H9 (cell line): ENCODE measurements at regions not wholly inside any gene's neighbourhood (a gene's known extent, or its start where the extent isn't known, plus 50 kb on each side); places are given as distances from the start of the nearest gene placed in this dataset.

Experiments
- DNase-seq: peaks from one replicate; pipeline ENCODE4 v3.0.0-alpha.2; 2017
- H2AFZ ChIP-seq: one replicate; pipeline ENCODE4 v1.6.1; 2013; ENCODE audit warnings: mild to moderate bottlenecking, low read length, control low read depth, moderate library complexity
- H2AK5ac ChIP-seq: 2 replicates; pipeline ENCODE4 v1.6.1; 2013; ENCODE audit warnings: low read length, control low read depth, mixed read lengths; ENCODE audit not compliant: insufficient read length
- H2BK120ac ChIP-seq: one replicate; pipeline ENCODE4 v1.6.1; 2013; ENCODE audit warnings: low read depth, mild to moderate bottlenecking, low read length, control low read depth, inconsistent platforms; ENCODE audit not compliant: poor library complexity, severe bottlenecking
- H2BK12ac ChIP-seq: 2 replicates; pipeline ENCODE4 v1.6.1; 2013; ENCODE audit warnings: low read length, control low read depth, mixed read lengths, low read depth; ENCODE audit not compliant: insufficient read length
- H2BK15ac ChIP-seq: 2 replicates; pipeline ENCODE4 v1.6.1; 2013; ENCODE audit warnings: low read depth, low read length, control low read depth
- H2BK20ac ChIP-seq: one replicate; pipeline ENCODE4 v1.6.1; 2013; ENCODE audit warnings: low read depth, mild to moderate bottlenecking, low read length, control low read depth, inconsistent platforms; ENCODE audit not compliant: poor library complexity, severe bottlenecking
- H2BK5ac ChIP-seq: 2 replicates; pipeline ENCODE4 v1.6.1; 2013; ENCODE audit warnings: low read length, control low read depth, mixed read lengths; ENCODE audit not compliant: insufficient read length
- H3K14ac ChIP-seq: 2 replicates; pipeline ENCODE4 v1.6.1; 2013; ENCODE audit warnings: low read length, control low read depth; ENCODE audit not compliant: insufficient read depth
- H3K18ac ChIP-seq: 2 replicates; pipeline ENCODE4 v1.6.1; 2013; ENCODE audit warnings: low read depth, mild to moderate bottlenecking, mixed read lengths, low read length, control low read depth; ENCODE audit not compliant: insufficient read length
- H3K23ac ChIP-seq: 2 replicates; pipeline ENCODE4 v1.6.1; 2013; ENCODE audit warnings: low read length, control low read depth, mixed read lengths, low read depth; ENCODE audit not compliant: insufficient read length
- H3K23me2 ChIP-seq: 2 replicates; pipeline ENCODE4 v1.6.1; 2013; ENCODE audit warnings: low read depth, mild to moderate bottlenecking, mixed read lengths, low read length, control low read depth; ENCODE audit not compliant: insufficient read length, poor library complexity, severe bottlenecking
- H3K27ac ChIP-seq: 2 replicates; pipeline ENCODE4 v1.5.1; 2013; ENCODE audit warnings: low read length, control low read depth, mixed read lengths, low read depth; ENCODE audit not compliant: insufficient read length
- H3K27me3 ChIP-seq: 2 replicates; pipeline ENCODE4 v1.6.1; 2013; ENCODE audit warnings: low read length, control low read depth, inconsistent platforms; ENCODE audit not compliant: insufficient read depth
- H3K4ac ChIP-seq: 2 replicates; pipeline ENCODE4 v1.6.1; 2013; ENCODE audit warnings: low read depth, mild to moderate bottlenecking, control low read depth, inconsistent platforms, low read length, moderate library complexity
- H3K4me1 ChIP-seq: 2 replicates; pipeline ENCODE4 v1.6.1; 2013; ENCODE audit warnings: low read length, control low read depth, inconsistent platforms; ENCODE audit not compliant: insufficient read depth
- H3K4me2 ChIP-seq: 2 replicates; pipeline ENCODE4 v1.6.1; 2013; ENCODE audit warnings: low read length, control low read depth, mixed read lengths; ENCODE audit not compliant: insufficient read length, insufficient read depth
- H3K56ac ChIP-seq: 2 replicates; pipeline ENCODE4 v1.6.1; 2013; ENCODE audit warnings: low read depth, mild to moderate bottlenecking, mixed read lengths, low read length, control low read depth; ENCODE audit not compliant: insufficient read length
- H3K79me1 ChIP-seq: 2 replicates; pipeline ENCODE4 v1.6.1; 2013; ENCODE audit warnings: low read depth, mild to moderate bottlenecking, moderate library complexity, low read length, control low read depth, inconsistent platforms; ENCODE audit not compliant: insufficient read depth, poor library complexity, severe bottlenecking
- H3K79me2 ChIP-seq: 2 replicates; pipeline ENCODE4 v1.6.1; 2013; ENCODE audit warnings: low read length, control low read depth, inconsistent platforms; ENCODE audit not compliant: insufficient read depth
- H3K9ac ChIP-seq: 2 replicates; pipeline ENCODE4 v1.6.1; 2013; ENCODE audit warnings: low read length, control low read depth, mixed read lengths; ENCODE audit not compliant: insufficient read length; ENCODE audit errors: extremely low read depth
- H3K9me3 ChIP-seq: one replicate; pipeline ENCODE4 v1.6.1; 2013; ENCODE audit warnings: low read depth, low read length, inconsistent platforms; ENCODE audit not compliant: control insufficient read depth
- H3T11ph ChIP-seq: one replicate; pipeline ENCODE4 v1.6.1; 2013; ENCODE audit warnings: mild to moderate bottlenecking, low read length, control low read depth, inconsistent platforms
- H4K20me1 ChIP-seq: one replicate; pipeline ENCODE4 v1.6.1; 2013; ENCODE audit not compliant: control insufficient read depth, insufficient read length, insufficient read depth
- H4K5ac ChIP-seq: 2 replicates; pipeline ENCODE4 v1.6.1; 2013; ENCODE audit warnings: low read depth, mild to moderate bottlenecking, mixed read lengths, low read length, control low read depth; ENCODE audit not compliant: insufficient read length
- H4K8ac ChIP-seq: replicated peaks from 2 replicates; pipeline ENCODE4 v1.6.1; 2013; ENCODE audit warnings: low read length, control low read depth, mixed read lengths, low read depth; ENCODE audit not compliant: insufficient read length
- H4K91ac ChIP-seq: 2 replicates; pipeline ENCODE4 v1.6.1; 2013; ENCODE audit warnings: low read depth, mild to moderate bottlenecking, moderate library complexity, mixed read lengths, low read length, control low read depth; ENCODE audit not compliant: insufficient read length
- H3K27ac Mint-ChIP-seq, 3 experiments: 2 replicates in 2 of 3; 3 replicates in 1 of 3; pipeline ENCODE4 v1.8.0; 2020 to 2021; ENCODE audit warnings: mixed read lengths in 3 of 3, mild to moderate bottlenecking in 1 of 3, moderate library complexity in 1 of 3
- H3K27me3 Mint-ChIP-seq: 2 replicates; pipeline ENCODE4 v1.8.0; 2021; ENCODE audit warnings: low read depth, mild to moderate bottlenecking, moderate library complexity, mixed read lengths
- H3K36me3 Mint-ChIP-seq, 3 experiments: 2 replicates in 2 of 3; 3 replicates in 1 of 3; pipeline ENCODE4 v1.8.0; 2020 to 2021; ENCODE audit warnings: low read depth in 3 of 3, mixed read lengths in 3 of 3; ENCODE audit not compliant: insufficient read depth in 1 of 3
- H3K4me1 Mint-ChIP-seq, 2 experiments: 2 replicates each; pipeline ENCODE4 v1.8.0; 2020; ENCODE audit warnings: mixed read lengths in 2 of 2
- H3K4me3 Mint-ChIP-seq, 2 experiments: 2 replicates in 1 of 2; 3 replicates in 1 of 2; pipeline ENCODE4 v1.8.0; 2020 to 2021; ENCODE audit warnings: mild to moderate bottlenecking in 2 of 2, mixed read lengths in 2 of 2, moderate library complexity in 1 of 2
- H3K9me3 Mint-ChIP-seq, 2 experiments: 2 replicates in 1 of 2; 3 replicates in 1 of 2; pipeline ENCODE4 v1.8.0; 2020; ENCODE audit warnings: mild to moderate bottlenecking in 2 of 2, mixed read lengths in 2 of 2, moderate library complexity in 1 of 2
- WGBS: extraction: QIAGEN DNeasy Blood & Tissue Kit; methylation state at CpG from one replicate; pipeline ENCODE4 v1.1.7; 2013; ENCODE audit warnings: missing lambda C conversion rate, low lambda C conversion rate, mixed read lengths; ENCODE audit not compliant: insufficient read length; ENCODE audit errors: extremely low coverage; 5-methylcytosine and 5-hydroxymethylcytosine counted together
- TF ChIP-seq, protein P1 (sequence below): fragments of 200-600 bp; sonication (generic); conservative IDR thresholded peaks from 3 replicates; pipeline ENCODE4 v1.8.0; 2021; ENCODE audit warnings: antibody characterized with exemption, mild to moderate bottlenecking

GRCh38 chr14:81963846-81964245 lies 430.2 kb upstream of the SEL1L start:
- Histone ChIP-seq H2BK120ac (no peak overlapping the region), H3K18ac (no peak overlapping the region), H2AFZ (no peak overlapping the region), H2BK5ac (no peak overlapping the region), H3K4ac (no peak overlapping the region), H2BK20ac (no peak overlapping the region), H3K27me3 (no peaks in the 10 kb centered on the region), H3K79me1 (no peaks in the 10 kb centered on the region), H4K91ac (no peak overlapping the region), H3K4me1 (no peaks in the 10 kb centered on the region), H3K27ac (no peak overlapping the region), H2AK5ac (no peak overlapping the region), H3K56ac (no peak overlapping the region), H3K9ac (no peak overlapping the region), H3K23ac (no peak overlapping the region), H4K20me1 (no peaks in the 10 kb centered on the region), H3K14ac (no peak overlapping the region), H3K23me2 (no peaks in the 10 kb centered on the region), H4K5ac (no peak overlapping the region), H4K8ac (no peak overlapping the region), H3K4me2 (no peak overlapping the region), H2BK15ac (no peak overlapping the region), H3K9me3 (peaks cover 1% of the 10 kb centered on the region), H2BK12ac (no peak overlapping the region), H3T11ph (no peak overlapping the region), H3K79me2 (no peaks in the 10 kb centered on the region)
- Mint-ChIP-seq H3K36me3 (peaks cover 3 to 12% (median 7%) of the 10 kb centered on the region in 3 experiments; a peak in 6 of 7 replicates), H3K9me3 (peaks cover 11 to 19% of the 10 kb centered on the region in 2 experiments), H3K4me1 (peaks cover 5 to 6% of the 10 kb centered on the region in 2 experiments; a peak in 2 of 4 replicates), H3K27ac (no peak overlapping the region), H3K27me3 (no peaks in the 10 kb centered on the region), H3K4me3 (no peak overlapping the region)
- no peak for DNase-seq
- TF ChIP-seq, protein P1, sequence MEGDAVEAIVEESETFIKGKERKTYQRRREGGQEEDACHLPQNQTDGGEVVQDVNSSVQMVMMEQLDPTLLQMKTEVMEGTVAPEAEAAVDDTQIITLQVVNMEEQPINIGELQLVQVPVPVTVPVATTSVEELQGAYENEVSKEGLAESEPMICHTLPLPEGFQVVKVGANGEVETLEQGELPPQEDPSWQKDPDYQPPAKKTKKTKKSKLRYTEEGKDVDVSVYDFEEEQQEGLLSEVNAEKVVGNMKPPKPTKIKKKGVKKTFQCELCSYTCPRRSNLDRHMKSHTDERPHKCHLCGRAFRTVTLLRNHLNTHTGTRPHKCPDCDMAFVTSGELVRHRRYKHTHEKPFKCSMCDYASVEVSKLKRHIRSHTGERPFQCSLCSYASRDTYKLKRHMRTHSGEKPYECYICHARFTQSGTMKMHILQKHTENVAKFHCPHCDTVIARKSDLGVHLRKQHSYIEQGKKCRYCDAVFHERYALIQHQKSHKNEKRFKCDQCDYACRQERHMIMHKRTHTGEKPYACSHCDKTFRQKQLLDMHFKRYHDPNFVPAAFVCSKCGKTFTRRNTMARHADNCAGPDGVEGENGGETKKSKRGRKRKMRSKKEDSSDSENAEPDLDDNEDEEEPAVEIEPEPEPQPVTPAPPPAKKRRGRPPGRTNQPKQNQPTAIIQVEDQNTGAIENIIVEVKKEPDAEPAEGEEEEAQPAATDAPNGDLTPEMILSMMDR = no peak
- no CpG with 5 or more reads among the region's 1 CpG for WGBS
